GM10266 (cell line): ENCODE measurements at regions not wholly inside any gene's neighbourhood (a gene's known extent, or its start where the extent isn't known, plus 50 kb on each side); places are given as distances from the start of the nearest gene placed in this dataset.

Experiments
- DNase-seq: peaks from one replicate; pipeline ENCODE4 v3.0.0; 2012; ENCODE audit errors: extremely low spot score
- CTCF ChIP-seq: IDR thresholded peaks from 2 replicates; pipeline ENCODE4 v1.5.1; 2012; ENCODE audit warnings: mild to moderate bottlenecking, low read depth; ENCODE audit not compliant: control insufficient read depth, insufficient read depth; ENCODE audit errors: missing control alignments

GRCh38 chr16:75837264-75837663 lies 111.0 kb upstream of the CPHXL start:
- no peak for TF ChIP-seq CTCF
- no peak for DNase-seq

GRCh38 chr16:75837681-75838080 lies 111.4 kb upstream of the CPHXL start:
- DNase-seq, result no peak
- no peak for TF ChIP-seq CTCF

GRCh38 chr16:75841517-75841916 lies 115.2 kb upstream of the CPHXL start:
- no peak for DNase-seq
- no peak for TF ChIP-seq CTCF

- no peak for TF ChIP-seq CTCF
- no peak for DNase-seq
These were observed 120.9 kb upstream of the CPHXL start for GRCh38 chr16:75847172-75847571.

GRCh38 chr16:75854152-75854551 lies 127.9 kb upstream of the CPHXL start:
- DNase-seq, result no peak
- no peak for TF ChIP-seq CTCF

GRCh38 chr16:75860326-75861053 lies 134.2 kb upstream of the CPHXL start:
- no peak for TF ChIP-seq CTCF
- DNase-seq, result no peak

- no peak for DNase-seq
- no peak for TF ChIP-seq CTCF
These were observed 135.2 kb upstream of the CPHXL start for GRCh38 chr16:75861311-75862097.
